G401.6 (cell line): ENCODE measurements at regions not wholly inside any gene's neighbourhood (a gene's known extent, or its start where the extent isn't known, plus 50 kb on each side); places are given as distances from the start of the nearest gene placed in this dataset.
"Not testable (repeated sequence)": the region's sequence is repeated elsewhere in the genome, so short reads cannot be mapped to it uniquely, and the experiment has no call there.

ENCODE experiments used
- FAIRE-seq: peaks from 2 replicates; lab custom pipeline; 2012; peaks lifted over from hg19 to GRCh38; lab: Jason Lieb, UNC

DNA sequence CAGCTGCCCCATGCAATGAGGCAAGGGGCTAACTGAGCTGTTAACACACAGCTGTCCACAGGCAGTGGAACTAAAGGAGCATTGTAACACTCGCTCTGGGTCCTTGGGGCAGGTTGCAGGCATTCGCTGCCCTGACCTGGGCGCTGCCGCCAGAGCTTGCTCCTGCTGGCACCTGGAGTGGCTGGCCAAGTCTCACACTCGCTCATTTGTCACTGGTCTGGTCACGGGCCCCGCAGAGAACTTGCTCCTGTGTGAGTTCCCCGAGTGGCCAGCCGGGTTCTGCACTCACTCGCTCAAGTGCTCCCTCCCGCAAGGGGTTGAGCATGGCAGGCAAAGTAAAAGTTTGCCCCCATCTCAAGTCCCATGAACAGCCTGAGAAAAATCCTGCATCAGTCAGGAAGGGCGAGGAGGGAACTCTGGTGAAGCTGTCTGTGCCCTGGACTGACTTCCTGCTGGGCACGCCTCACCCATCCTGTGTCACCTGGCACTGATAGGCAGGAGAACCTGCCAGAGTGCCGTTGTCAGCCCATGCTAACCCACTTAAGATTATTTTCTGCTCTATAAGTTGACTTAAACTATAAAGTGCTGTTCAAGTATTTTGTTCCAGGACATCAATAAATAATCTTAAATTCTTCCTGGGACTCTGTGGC, 934.8 kb upstream of the GYPC start:
- no peak for FAIRE-seq

DNA sequence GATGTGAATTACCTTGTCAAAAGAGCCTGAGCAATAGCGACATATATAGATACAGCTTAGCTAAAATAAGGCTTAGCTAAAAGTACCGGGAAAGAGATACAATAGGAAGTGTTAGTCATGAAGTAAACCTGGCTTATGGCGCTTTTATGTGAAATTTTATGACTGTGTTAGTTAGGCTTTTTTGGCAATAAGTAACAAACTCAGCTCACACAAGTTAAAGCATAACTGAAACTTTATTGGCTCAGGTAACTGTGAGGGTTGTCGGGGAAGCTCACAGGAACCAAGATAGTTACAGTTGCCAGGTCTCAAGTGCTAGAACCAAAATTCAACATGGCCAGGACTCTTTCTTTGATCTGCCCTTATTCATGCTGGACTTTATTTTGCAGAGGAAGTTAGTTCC, 925.0 kb upstream of the GYPC start:
- FAIRE-seq, result no peak

DNA sequence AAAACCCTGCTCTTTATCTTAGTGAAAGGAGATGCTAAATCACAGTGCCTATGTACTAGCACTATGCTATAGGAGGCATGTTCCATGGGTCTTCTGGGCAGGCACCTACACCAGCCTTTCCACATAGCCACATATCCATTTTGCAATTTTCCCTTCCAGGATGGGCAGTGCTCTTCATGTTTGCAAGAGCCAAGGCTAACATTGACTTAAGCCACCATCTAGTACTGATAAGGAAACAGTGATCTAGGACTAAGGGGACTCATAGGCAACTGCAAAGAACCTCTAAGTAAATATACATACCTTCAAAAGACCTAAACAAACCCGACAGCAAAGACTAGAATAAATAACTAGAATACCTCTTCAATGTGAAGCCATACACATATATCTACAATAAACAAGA, 919.7 kb upstream of the GYPC start:
- no peak for FAIRE-seq

DNA sequence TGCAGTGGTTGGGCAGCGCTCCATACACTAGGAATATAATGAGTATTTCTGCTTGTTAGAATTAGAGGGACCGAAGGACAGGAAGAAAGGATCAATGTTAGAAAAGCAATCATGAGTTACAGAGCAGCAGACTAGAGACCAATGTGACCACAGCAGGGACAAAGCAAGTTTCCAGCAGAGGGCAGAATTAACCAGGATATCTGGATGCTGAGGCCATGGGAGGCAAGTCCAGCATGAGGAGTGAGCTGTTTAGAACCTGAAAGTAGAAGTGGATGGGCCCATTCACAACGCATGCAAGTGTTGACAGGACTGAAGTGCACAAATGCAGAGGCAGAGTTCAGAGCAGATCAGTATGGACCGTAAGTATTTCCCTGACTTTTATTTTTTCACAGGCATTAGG, 910.4 kb upstream of the GYPC start:
- FAIRE-seq, result no peak

DNA sequence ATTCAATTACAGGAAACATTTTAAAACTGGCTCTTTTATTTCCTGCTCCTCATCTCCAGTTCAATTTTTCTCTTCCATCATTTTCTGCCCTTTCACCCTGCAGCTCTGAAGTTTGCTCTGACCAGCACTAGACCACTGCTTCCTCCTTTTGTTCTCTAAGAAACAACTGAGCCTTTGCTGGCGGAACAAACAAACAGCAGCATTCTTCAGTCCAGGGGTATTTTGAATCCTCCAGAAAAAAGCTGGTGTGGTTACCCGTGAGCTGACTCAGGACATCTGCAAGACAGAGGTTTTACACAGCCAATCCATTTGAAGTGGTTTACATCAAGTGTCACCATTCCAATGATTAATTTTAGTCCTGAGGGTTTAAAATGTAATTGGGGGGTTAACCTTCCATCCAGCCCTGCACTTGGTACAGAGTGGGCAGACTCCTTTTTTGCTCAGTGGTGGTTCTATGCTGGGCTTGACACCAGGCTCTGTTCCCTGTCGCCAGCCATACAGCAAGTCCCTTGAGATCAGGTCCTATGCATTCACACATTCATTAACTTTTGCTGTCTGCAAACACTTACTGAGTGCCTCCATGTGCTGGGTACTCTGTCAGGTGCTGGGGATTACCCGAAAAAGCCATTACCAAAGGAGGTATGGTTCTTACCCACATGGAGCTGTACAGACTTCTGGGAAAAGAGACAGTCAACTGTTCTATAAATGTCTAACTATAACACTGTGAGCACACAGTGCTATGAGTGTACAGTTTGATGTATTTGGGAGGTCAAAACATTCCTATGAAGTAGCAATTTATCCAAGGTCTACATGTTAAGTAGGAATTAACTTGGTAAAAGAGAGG, 909.4 kb upstream of the GYPC start:
- no peak for FAIRE-seq

DNA sequence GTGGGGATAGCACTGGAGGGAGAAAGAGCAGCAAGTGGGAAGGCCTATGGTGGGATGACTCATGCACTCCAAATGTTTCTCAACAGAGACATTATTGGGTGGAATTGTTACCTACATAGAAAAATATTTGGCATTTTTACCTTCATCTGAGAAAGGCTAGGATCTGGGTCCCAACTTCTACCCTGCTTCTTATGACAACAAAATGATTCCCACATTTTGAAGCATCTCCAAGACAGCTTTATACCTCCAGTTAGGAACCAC, 908.9 kb upstream of the GYPC start:
- no peak for FAIRE-seq

DNA sequence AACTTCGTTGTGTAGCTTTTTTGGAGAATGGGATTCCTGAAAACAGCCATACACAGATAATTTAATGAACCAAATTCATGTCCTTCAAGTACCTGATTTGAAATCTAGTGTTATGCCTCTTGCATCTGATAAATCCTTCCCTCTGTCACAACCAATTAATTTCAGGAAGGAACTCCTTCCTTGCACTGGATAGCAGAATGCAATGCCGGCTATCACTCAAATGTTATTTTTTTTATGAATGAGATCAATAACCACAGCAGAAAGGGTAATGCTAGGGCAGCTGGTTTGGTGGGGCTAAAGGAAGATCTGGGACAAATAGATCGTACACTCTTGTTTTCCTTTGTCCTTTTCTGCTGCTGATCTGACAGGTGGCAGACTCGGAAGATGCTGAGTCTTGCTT, 899.5 kb upstream of the GYPC start:
- no peak for FAIRE-seq

DNA sequence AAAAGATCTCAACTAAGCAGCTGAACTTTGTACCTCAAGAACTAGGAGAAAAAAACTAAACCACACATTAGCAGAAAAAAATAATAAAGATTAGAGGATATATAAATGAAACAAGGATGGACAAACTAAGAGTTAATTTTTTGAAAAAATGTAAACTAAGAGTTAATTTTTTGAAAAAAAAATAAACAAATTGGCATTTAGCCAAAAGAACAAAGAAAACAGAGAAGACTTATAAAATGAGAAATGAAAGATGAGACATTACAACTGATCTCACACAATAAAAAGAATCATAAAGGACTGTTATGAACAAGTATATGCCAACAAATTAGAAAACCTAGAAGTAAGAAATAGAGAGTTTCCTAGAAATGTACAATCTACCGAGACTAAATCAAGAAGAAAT, 859.2 kb upstream of the GYPC start:
- FAIRE-seq, result no peak

DNA sequence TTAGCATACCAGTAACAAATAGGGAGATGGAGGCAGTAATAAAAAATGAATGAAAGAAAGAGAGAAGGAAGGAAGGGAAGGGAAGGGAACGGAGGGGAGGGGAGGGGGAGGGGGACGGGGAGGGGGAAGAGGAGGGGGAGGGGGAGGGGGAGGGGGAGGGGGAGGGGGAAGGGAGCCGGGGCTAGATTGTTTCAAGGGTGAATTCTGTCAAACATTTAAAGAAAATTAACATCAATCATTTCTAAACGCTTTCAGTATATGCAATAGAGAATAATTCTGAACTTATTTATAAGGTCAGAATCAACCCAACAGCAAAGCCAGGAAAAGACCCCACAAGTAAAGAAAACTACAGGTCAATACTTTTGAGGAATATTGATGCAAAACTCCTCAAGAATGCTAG, 858.8 kb upstream of the GYPC start:
- no peak for FAIRE-seq

DNA sequence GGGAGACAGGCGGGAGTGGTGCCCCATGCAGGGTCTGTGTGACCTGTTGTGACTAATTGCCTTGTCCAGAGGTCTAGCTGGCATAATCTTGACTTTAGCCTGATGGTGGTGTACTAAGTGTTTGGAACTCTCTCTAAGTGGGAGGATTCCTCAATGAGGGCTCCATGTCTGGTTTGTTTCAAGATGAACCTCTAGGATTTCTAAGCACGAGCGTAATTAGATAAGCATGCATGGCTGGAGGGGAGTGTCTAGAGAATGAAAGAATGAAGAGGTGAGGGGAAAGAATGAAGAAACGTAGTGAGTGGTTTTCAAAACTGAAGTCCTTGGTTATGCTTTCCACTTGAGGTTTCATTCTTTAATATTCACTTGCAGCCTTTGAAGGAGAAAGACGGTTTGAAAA, 833.2 kb upstream of the GYPC start:
- FAIRE-seq, result no peak

DNA sequence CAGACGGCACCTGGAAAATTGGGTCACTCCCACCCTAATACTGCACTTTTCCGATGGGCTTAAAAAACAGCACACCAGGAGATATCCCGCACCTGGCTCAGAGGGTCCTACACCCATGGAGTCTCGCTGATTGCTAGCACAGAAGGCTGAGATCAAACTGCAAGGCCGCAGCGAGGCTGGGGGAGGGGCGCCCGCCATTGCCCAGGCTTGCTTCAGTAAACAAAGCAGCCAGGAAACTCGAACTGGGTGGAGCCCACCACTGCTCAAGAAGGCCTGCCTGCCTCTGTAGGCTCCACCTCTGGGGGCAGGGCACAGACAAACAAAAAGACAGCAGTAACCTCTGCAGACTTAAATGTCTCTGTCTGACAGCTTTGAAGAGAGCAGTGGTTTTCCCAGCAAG, 830.2 kb upstream of the GYPC start:
- FAIRE-seq, result not testable (repeated sequence)

DNA sequence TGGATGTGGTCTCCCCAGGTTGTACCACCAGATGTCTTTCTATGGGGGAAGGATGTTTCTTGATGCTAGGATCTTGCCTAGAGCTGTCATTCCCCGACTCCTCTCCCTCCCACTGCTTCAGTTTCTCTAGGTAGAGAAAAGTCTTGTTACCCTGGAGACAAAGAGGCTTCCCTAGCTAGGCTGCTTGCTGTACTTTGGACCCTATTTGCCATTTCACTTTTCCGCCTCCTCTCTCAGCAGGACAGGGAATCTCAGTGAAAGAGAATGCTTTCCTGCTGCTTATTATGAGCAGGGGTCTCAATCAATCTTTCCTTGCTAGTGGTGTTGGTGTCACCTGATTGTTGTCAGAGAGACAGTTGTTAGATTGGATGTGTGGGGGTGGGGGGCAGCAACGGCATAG, 818.8 kb upstream of the GYPC start:
- FAIRE-seq, result no peak

DNA sequence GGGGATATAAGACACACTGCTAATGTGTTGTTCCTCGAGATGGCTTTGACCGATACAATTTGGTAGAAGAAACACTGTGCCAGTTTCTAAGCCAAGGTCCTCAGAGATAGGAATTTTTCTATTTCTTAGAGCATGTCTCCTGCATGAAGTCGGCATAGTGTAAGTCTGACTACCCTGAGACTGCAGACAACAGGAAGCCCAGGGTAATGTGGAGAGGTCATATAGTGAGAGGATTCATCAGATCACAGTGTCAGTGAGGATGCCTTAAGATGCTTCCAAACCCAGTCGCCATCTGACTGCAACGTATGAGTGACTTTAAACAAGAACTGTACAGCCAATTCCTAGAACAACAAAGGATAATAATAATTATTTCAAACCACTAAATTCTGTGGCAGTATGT, 818.3 kb upstream of the GYPC start:
- no peak for FAIRE-seq

DNA sequence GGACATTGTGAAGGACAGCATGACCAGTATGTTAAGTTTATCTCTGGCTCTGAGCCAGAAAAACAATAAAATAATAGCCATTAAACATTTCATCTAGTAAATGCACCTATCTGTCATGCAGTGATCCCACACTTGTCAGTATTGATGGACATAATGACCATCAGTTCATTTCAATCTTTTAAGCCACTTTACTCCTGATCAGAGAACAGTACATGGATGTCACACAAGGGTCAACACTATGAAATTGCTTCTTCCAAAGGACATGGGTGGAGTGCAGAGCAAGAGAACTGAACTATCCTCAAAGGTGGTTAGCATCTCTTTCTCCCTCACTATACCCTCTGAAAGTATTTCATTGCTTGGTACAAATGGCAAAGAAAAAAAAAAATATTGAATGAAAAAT, 816.0 kb upstream of the GYPC start:
- no peak for FAIRE-seq

DNA sequence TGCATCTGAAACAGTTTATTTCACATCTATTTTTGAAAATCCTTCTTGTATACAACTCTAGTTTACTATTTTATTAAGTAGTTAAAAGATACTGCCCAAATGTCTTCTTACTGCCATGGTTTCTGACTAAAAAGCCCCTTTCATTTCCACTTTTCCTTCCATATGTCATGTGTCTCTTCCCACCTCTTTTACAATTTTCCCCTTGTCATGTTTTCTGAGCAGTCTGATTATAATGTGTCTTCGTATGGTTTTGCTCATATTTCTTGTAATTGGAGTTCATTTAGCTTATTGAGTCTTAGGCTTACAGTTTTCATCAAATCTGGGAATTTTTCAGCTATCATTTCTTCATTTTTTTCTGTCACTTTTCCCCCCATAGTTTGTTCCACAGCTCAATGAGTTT, 813.9 kb upstream of the GYPC start:
- no peak for FAIRE-seq

DNA sequence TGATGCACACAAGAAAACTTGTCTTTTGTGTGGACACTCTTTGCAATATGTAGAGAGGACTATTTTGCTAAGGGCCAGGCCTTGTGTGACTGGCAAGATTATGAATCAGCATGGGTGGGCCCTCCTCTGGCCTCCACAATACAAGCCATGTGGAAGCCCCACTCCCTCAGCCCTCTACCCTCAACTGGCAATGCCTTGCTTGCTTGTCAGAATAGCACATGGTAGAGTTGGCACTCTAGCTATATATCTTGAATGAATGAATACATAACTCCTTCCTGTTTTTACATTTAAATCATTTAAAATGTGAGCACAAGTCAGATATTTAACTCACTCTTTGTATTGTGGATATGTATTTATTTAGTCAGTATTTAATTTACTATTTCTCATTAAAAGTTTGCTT, 805.4 kb upstream of the GYPC start:
- FAIRE-seq, result no peak

DNA sequence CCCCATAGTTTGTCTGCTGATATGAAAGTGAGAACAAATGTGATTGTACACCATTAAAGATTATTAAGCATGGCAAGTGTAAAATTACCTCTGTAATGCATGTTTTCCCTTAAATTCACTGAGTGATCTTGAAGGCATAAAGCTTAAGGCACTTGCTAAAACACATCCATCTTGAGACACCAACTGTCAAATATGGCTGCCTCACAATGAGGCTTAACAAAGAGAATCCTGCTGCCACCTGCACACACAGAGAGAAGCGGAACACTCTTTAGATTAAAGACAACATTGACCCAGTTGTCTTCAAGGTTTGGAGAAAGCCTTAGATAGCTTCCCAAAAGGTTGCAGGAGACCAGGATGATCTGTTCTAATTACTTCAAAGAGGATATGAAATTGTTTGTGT, 803.6 kb upstream of the GYPC start:
- no peak for FAIRE-seq

DNA sequence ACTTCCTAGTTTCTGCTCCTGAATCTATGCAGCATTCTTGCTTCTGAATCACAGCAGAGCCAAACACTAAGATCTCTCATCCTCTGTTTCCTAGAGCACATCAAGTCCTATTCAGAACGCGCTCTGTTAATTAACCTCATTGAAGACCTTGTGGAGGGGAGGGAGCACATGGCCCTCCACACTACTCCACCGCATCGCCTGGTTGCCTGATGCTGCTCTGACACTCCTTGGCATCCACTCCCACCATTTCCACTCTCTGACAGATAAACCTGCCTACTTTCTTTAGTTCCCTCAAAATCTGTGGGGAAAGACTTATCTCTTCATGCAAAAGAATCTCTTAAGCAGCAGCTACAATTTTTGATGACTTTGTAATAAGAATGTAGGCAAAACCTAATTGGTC, 802.3 kb upstream of the GYPC start:
- no peak for FAIRE-seq

DNA sequence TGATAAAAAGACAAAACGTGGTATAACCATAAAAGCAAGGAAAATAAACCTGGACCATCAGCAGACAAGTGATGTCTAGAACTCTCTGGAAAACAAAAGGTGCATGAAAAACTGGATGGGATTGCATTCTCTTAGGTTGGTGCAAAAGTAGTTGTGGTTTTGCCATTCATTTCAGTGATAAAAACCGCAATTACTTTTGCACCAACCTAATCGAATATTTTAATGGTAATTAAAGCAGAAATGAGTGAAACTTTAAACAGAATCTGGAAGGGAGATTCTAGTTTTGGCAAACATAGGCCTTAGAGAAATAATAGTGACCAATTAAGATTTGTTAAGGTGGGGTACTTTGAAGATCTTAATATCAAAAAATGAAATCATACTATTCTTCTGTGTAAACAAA, 800.8 kb upstream of the GYPC start:
- no peak for FAIRE-seq

DNA sequence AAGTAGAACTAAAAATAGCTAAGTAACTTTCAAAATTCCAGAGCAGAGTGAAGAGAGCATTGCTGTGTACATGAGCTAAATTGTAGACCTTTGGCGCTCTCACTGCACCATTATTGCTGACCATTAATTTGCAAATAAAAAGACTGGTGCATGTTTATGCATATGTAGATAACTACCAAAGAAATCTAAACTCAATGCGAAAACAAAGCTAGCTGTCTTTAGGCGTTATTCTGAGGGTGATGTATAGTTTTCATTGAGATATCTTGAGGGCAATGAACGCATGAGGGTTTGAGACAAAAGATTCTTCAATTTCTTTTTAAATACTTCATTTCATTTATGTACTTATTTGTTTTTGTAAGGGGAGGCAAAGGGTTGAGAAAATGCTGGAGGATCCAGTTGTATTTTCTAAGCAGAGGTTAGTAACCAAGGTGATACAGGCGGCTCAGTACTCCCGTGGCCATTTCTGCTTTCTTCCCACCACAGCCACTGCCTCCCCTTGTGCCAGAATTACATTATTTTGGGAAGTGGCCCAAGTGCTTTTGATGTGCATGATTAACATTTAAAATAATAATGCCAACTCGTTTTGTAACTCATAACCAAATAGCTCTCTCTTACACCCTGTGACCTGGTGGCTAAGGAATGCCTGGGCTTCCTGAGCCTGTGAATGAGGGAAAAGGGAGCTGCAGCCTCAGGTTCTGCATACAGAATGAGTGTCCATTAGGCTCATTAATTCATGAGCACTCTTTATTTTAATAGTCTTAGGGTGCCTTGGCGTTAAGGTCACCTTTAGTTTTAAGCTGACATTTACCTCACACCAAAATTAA, 797.8 kb upstream of the GYPC start:
- FAIRE-seq, result no peak

DNA sequence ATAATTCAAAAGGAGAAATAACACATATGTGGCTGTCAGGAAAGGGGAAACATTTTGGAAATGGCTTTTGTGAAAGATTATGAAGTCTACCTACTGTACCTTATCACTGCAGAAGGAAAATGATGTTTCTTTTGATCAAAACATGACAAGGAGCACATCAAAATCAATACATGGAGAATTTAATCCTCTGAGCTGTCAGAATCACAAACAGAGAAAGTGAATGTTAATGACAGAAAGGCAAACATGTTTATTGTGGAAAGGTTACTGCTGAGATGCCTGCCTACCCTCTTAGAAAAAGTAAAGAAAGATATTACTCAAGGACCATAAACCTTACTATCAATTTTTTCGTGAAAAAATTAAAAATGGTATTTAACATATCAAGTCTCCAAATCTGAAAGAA, 794.5 kb upstream of the GYPC start:
- no peak for FAIRE-seq

DNA sequence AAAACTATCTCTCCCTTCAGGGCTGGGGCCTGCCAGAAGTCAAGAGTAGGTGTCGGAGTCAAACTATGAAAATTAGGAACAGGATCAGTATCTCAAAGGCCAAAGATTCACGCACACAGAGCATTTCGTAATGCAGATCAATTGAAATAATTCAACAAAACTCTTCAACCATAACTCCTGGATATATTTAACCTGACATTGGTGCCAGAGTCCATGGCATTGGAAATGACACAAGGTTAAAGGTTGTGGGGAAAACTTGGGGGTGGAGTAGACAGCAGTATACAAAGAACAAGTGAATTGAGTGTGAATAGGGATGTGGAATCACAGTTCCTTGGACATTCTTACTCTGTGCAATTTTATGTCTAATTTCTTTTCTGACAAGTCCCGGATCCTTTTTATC, 788.0 kb upstream of the GYPC start:
- FAIRE-seq, result no peak

DNA sequence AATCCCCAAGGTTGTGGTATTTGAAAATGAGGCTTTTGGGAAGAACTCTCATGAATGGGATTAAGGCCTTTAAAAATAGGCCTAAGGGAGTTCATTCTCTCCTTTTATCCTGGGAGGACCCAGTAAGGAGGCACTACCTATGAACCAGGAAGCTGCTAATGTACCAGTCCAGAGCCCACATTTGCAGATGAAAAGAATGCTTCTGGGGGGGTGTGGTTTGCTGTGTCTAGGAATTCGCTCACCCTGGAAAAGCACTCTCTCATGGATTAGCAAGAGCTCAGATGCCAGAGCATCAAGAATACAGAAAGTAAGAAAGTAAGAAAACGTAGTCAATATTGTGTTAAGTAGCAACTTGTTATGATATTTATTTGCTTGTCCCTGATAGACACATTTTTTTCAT, 785.7 kb upstream of the GYPC start:
- FAIRE-seq, result no peak

DNA sequence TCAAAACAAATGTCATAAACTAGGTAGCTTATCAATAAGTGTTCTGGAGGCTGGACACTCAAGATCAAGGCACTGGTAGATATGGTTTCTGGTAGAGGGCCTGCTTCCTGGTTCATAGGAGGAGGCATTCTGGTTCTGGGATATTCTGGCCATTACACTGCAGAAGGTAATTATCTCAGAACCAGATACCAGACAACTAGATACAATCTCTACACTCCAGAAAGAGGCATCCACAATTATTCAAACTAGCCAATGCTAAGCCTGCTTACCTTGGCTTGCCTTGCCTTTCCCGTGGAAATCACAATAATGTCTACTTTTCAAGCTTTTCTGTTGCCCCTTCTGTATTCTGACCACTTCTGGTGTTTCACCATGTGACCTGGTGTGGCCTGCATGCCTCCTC, 785.2 kb upstream of the GYPC start:
- FAIRE-seq, result no peak
